ENCODE measurements at regions not wholly inside any gene's neighbourhood (a gene's known extent, or its start where the extent isn't known, plus 50 kb on each side); places are given as distances from the start of the nearest gene placed in this dataset.

- WGBS, 2 donors = 73 to 78% methylated on average over 4 of the region's 4 CpGs
- Histone ChIP-seq H3K4me1 (no peaks in the 10 kb centered on the region), H3K4me3 (no peak overlapping the region), H3K36me3 (replicated peaks in 1 of 2; ENCODE audit: insufficient read depth in 1 of 2, low read depth in 2 of 2) (no peaks in the 10 kb centered on the region), H3K9me3 (no peaks in the 10 kb centered on the region), H3K27ac (no peak overlapping the region), H3K27me3 (no peaks in the 10 kb centered on the region)
- ATAC-seq (no peak), DNase-seq (no peak)
- intact Hi-C loops (cut with DNase I) = no loop called here
- TF ChIP-seq CTCF (IDR thresholded peaks at IDR 0.05) (no peak), POLR2A (IDR thresholded peaks at IDR 0.05) (no peak)
These were observed 233.4 kb upstream of the HAND2 start for GRCh38 chr4:173763389-173763788.

- Histone ChIP-seq H3K4me1 (no peaks in the 10 kb centered on the region), H3K9me3 (no peaks in the 10 kb centered on the region), H3K27ac (no peak overlapping the region), H3K27me3 (no peaks in the 10 kb centered on the region), H3K4me3 (no peak overlapping the region), H3K36me3 (replicated peaks in 1 of 2; ENCODE audit: insufficient read depth in 1 of 2, low read depth in 2 of 2) (no peaks in the 10 kb centered on the region)
- intact Hi-C loops (cut with DNase I) = no loop called here
- DNase-seq (no peak), ATAC-seq (no peak)
- WGBS, 2 donors = 67 to 74% methylated on average over 5 of the region's 5 CpGs
- TF ChIP-seq CTCF (IDR thresholded peaks at IDR 0.05) = no peak
- no peak for TF ChIP-seq POLR2A (IDR thresholded peaks at IDR 0.05)
These were observed 231.9 kb upstream of the HAND2 start for GRCh38 chr4:173761938-173762337.

GRCh38 chr4:173761236-173761635 is 231.2 kb upstream of the HAND2 start:
- DNase-seq = no peak
- 83 to 87% methylated on average over 5 of the region's 5 CpGs for WGBS, 2 donors
- no peaks in the 10 kb centered on the region for H3K9me3 ChIP-seq
- no peaks in the 10 kb centered on the region for H3K36me3 ChIP-seq (replicated peaks in 1 of 2; ENCODE audit: insufficient read depth in 1 of 2, low read depth in 2 of 2)
- ATAC-seq = no peak
- H3K4me3 ChIP-seq = no peak overlapping the region
- no peaks in the 10 kb centered on the region for H3K27me3 ChIP-seq
- H3K27ac ChIP-seq = no peak overlapping the region
- TF ChIP-seq CTCF (IDR thresholded peaks at IDR 0.05) = no peak
- no peak for TF ChIP-seq POLR2A (IDR thresholded peaks at IDR 0.05)
- intact Hi-C loops (cut with DNase I) = no loop called here
- no peaks in the 10 kb centered on the region for H3K4me1 ChIP-seq

GRCh38 chr4:173758132-173758531 is 228.1 kb upstream of the HAND2 start:
- no peak for TF ChIP-seq POLR2A (IDR thresholded peaks at IDR 0.05)
- DNase-seq (no peak), ATAC-seq (no peak)
- Histone ChIP-seq H3K27me3 (no peaks in the 10 kb centered on the region), H3K9me3 (no peaks in the 10 kb centered on the region), H3K4me3 (no peak overlapping the region), H3K36me3 (replicated peaks in 1 of 2; ENCODE audit: insufficient read depth in 1 of 2, low read depth in 2 of 2) (no peaks in the 10 kb centered on the region), H3K27ac (no peak overlapping the region), H3K4me1 (no peaks in the 10 kb centered on the region)
- intact Hi-C loops (cut with DNase I) = loop anchor here (10.0 kb wide), 1 partner anchor 253 kb away; no protein-coding TSS in a partner anchor
- WGBS, 2 donors = 38 to 48% methylated on average over 1 of the region's 1 CpG

- TF ChIP-seq POLR2A (IDR thresholded peaks at IDR 0.05) (no peak), CTCF (IDR thresholded peaks at IDR 0.05) (no peak)
- WGBS, 2 donors = 20 to 21% methylated on average over 1 of the region's 1 CpG
These were observed 223.4 kb upstream of the HAND2 start for GRCh38 chr4:173753408-173753807.

More at GRCh38 chr4:173753408-173753807, 223.4 kb upstream of the HAND2 start:
- DNase-seq (no peak), ATAC-seq (no peak)
- intact Hi-C loops (cut with DNase I) = loop anchor here (10.0 kb wide), 1 partner anchor 249 kb away; no protein-coding TSS in a partner anchor
- Histone ChIP-seq H3K36me3 (replicated peaks in 1 of 2; ENCODE audit: insufficient read depth in 1 of 2, low read depth in 2 of 2) (no peaks in the 10 kb centered on the region), H3K9me3 (no peaks in the 10 kb centered on the region), H3K4me3 (no peak overlapping the region), H3K4me1 (no peaks in the 10 kb centered on the region), H3K27ac (no peak overlapping the region), H3K27me3 (no peaks in the 10 kb centered on the region)

Data from body of pancreas (tissue), 4 donors.